ENCODE measurements at regions not wholly inside any gene's neighbourhood (a gene's known extent, or its start where the extent isn't known, plus 50 kb on each side); places are given as distances from the start of the nearest gene placed in this dataset.

DNA sequence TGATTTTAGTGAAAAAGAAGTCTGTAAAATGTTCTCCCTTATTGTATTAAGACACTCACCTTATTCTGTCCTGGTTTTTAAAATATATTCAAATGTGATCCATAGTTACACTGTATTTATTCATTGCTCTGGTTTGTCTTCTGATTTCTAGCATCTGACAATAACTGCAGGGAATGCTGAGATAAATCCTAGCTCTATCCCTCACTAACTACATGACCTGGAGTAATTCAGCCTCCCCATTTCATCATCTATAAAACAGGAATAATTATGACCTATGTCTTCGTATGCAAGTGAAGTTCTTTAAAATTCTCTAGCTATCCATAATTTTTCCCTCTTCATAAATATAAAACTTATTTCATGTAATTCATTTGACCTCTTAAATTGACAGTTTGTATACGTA is 104.0 kb upstream of the ESRRG start:
- TF ChIP-seq, protein P1, sequence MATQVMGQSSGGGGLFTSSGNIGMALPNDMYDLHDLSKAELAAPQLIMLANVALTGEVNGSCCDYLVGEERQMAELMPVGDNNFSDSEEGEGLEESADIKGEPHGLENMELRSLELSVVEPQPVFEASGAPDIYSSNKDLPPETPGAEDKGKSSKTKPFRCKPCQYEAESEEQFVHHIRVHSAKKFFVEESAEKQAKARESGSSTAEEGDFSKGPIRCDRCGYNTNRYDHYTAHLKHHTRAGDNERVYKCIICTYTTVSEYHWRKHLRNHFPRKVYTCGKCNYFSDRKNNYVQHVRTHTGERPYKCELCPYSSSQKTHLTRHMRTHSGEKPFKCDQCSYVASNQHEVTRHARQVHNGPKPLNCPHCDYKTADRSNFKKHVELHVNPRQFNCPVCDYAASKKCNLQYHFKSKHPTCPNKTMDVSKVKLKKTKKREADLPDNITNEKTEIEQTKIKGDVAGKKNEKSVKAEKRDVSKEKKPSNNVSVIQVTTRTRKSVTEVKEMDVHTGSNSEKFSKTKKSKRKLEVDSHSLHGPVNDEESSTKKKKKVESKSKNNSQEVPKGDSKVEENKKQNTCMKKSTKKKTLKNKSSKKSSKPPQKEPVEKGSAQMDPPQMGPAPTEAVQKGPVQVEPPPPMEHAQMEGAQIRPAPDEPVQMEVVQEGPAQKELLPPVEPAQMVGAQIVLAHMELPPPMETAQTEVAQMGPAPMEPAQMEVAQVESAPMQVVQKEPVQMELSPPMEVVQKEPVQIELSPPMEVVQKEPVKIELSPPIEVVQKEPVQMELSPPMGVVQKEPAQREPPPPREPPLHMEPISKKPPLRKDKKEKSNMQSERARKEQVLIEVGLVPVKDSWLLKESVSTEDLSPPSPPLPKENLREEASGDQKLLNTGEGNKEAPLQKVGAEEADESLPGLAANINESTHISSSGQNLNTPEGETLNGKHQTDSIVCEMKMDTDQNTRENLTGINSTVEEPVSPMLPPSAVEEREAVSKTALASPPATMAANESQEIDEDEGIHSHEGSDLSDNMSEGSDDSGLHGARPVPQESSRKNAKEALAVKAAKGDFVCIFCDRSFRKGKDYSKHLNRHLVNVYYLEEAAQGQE (IDR thresholded peaks at IDR 0.05; ENCODE audit: insufficient read depth in 1 of 2, low read depth in 2 of 2, low read length in 2 of 2) = no peak
- TF ChIP-seq FOXP2 (optimal IDR thresholded peaks at IDR 0.05; ENCODE audit: borderline replicate concordance, extremely low read depth, extremely low read length, insufficient read depth) (no peak), TAF1 (IDR thresholded peaks at IDR 0.05; ENCODE audit: borderline replicate concordance, insufficient read depth, low read length) (no peak), POLR2AphosphoS5 (IDR thresholded peaks at IDR 0.05; ENCODE audit: low read depth, low read length) (no peak), SIN3A (IDR thresholded peaks at IDR 0.05; ENCODE audit: borderline replicate concordance, insufficient read depth, low read length) (no peak)

DNA sequence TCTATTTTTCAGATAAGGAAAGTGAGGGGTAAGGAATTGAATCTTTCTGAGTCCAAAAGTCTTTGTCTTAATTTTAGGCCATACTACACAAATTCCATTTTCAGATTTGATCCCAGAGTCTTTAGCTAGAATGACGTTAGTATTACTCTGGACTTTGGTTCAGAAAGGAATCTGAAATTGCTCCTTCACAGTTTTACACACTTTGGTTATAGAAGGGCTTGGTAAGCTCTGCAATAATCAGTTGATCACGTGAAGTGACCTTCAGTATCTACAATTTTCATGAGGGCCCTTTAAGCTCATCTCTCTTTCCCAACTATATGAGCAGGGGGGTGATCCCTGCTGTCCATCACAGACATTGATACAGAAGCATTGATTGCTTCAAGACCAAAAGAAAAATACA is 103.4 kb upstream of the ESRRG start:
- TF ChIP-seq POLR2AphosphoS5 (IDR thresholded peaks at IDR 0.05; ENCODE audit: low read depth, low read length) (no peak), SIN3A (IDR thresholded peaks at IDR 0.05; ENCODE audit: borderline replicate concordance, insufficient read depth, low read length) (no peak), TAF1 (IDR thresholded peaks at IDR 0.05; ENCODE audit: borderline replicate concordance, insufficient read depth, low read length) (no peak), FOXP2 (optimal IDR thresholded peaks at IDR 0.05; ENCODE audit: borderline replicate concordance, extremely low read depth, extremely low read length, insufficient read depth) (no peak)
- TF ChIP-seq, protein P1 (IDR thresholded peaks at IDR 0.05; ENCODE audit: insufficient read depth in 1 of 2, low read depth in 2 of 2, low read length in 2 of 2) = no peak

DNA sequence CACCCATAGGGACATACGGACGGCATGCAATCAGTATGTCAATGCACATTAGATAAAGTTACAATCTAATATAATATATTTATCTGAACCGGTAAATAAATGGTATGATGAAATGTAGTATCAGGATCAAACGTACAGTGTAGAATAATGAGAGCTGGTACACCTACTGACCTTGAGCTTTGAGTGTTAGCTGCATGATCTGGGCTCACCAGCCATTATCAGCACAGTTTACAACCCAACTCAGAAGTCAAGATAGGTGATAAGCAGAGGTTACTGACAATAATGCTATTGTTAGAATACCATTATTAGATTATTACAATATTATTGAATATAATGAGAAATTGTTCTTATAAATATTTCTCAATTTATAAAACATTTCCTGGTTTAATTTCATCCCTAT is 103.0 kb upstream of the ESRRG start:
- TF ChIP-seq FOXP2 (optimal IDR thresholded peaks at IDR 0.05; ENCODE audit: borderline replicate concordance, extremely low read depth, extremely low read length, insufficient read depth) = no peak
- TF ChIP-seq POLR2AphosphoS5 (IDR thresholded peaks at IDR 0.05; ENCODE audit: low read depth, low read length) = no peak
- no peak for TF ChIP-seq SIN3A (IDR thresholded peaks at IDR 0.05; ENCODE audit: borderline replicate concordance, insufficient read depth, low read length)
- TF ChIP-seq, protein P1 (IDR thresholded peaks at IDR 0.05; ENCODE audit: insufficient read depth in 1 of 2, low read depth in 2 of 2, low read length in 2 of 2) = no peak
- TF ChIP-seq TAF1 (IDR thresholded peaks at IDR 0.05; ENCODE audit: borderline replicate concordance, insufficient read depth, low read length) = no peak

DNA sequence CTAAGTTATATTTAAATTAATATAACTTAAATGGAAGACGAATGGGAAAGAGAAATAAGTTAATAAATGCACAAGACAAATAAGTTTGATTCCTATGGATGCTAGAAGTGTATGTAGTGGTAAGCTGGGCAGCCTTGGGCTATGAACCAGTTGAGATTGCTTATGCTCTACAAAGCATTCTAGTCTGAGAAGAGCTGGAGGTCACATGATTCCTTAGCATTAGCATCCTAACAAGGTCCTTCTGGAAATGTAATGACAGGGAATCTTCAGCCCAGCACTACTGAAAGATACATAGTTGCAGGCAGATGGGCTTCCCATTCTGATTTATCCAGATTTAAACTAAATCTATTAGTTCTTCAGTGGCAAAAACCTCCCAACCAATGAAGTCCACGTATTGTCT is 102.3 kb upstream of the ESRRG start:
- TF ChIP-seq FOXP2 (optimal IDR thresholded peaks at IDR 0.05; ENCODE audit: borderline replicate concordance, extremely low read depth, extremely low read length, insufficient read depth) (no peak), SIN3A (IDR thresholded peaks at IDR 0.05; ENCODE audit: borderline replicate concordance, insufficient read depth, low read length) (no peak), POLR2AphosphoS5 (IDR thresholded peaks at IDR 0.05; ENCODE audit: low read depth, low read length) (no peak), TAF1 (IDR thresholded peaks at IDR 0.05; ENCODE audit: borderline replicate concordance, insufficient read depth, low read length) (no peak)
- TF ChIP-seq, protein P1 (IDR thresholded peaks at IDR 0.05; ENCODE audit: insufficient read depth in 1 of 2, low read depth in 2 of 2, low read length in 2 of 2) = no peak

DNA sequence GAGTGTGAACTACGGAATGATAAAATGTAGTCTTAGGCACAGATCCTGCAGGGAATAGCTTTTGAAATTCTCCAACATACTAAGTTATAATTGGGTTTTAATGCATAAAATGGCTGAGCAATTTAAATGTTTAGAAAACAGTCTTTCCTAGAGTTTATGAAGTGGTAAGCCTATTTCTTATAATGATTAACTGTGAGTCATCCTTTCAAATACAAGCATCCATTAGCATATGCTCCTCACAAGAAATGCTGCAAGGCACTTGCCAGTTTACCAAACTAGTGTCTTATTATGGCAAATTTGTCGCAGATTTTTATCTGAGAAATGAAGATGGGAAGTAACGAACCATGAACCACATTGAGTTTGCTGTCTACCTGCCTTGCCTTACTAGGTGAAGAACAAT is 101.3 kb upstream of the ESRRG start:
- TF ChIP-seq, protein P1 (IDR thresholded peaks at IDR 0.05; ENCODE audit: insufficient read depth in 1 of 2, low read depth in 2 of 2, low read length in 2 of 2) = no peak
- TF ChIP-seq POLR2AphosphoS5 (IDR thresholded peaks at IDR 0.05; ENCODE audit: low read depth, low read length) (no peak), TAF1 (IDR thresholded peaks at IDR 0.05; ENCODE audit: borderline replicate concordance, insufficient read depth, low read length) (no peak), SIN3A (IDR thresholded peaks at IDR 0.05; ENCODE audit: borderline replicate concordance, insufficient read depth, low read length) (no peak), FOXP2 (optimal IDR thresholded peaks at IDR 0.05; ENCODE audit: borderline replicate concordance, extremely low read depth, extremely low read length, insufficient read depth) (no peak)

Measured in PFSK-1 (cell line).